SK-N-SH (cell line): ENCODE measurements at regions not wholly inside any gene's neighbourhood (a gene's known extent, or its start where the extent isn't known, plus 50 kb on each side); places are given as distances from the start of the nearest gene placed in this dataset.

ENCODE experiments used
- CTCF ChIA-PET: fragments of 300-600, 350-600 bp; formaldehyde crosslinking; extraction: SDS; loops from one replicate; lab custom pipeline; 2021; lab: Yijun Ruan, JAX
- POLR2A ChIA-PET: fragments of 350-600 bp; sonication (Branson Sonifier 250); formaldehyde crosslinking; extraction: SDS; loops from one replicate; lab custom pipeline; 2020; ENCODE audit warnings: antibody characterized with exemption, inconsistent platforms; lab: Yijun Ruan, JAX
- DNase-seq: peaks from one replicate; pipeline ENCODE4 v3.0.0; 2012
- H2AFZ ChIP-seq: fragments of 200-600 bp; sonication (generic); 2 replicates; pipeline ENCODE4 v1.8.1; 2016; ENCODE audit warnings: antibody characterized with exemption, mild to moderate bottlenecking, low read depth
- H3F3A ChIP-seq: fragments of 200-600 bp; sonication (generic); replicated peaks from 2 replicates; pipeline ENCODE3; 2016; ENCODE audit warnings: antibody characterized with exemption, mild to moderate bottlenecking; ENCODE audit not compliant: insufficient read depth
- H3K27ac ChIP-seq, 2 experiments: fragments of 200-500 bp in 1 of 2; fragments of 200-600 bp in 1 of 2; sonication (Bioruptor generic) in 1 of 2; sonication (generic), shearing (Covaris generic) in 1 of 2; 2 replicates each; pipeline versions ENCODE4 v1.5.1 to v1.6.1; 2014 to 2016; ENCODE audit warnings: low read depth in 2 of 2, inconsistent platforms in 1 of 2, low read length in 1 of 2, mild to moderate bottlenecking in 1 of 2, mixed read lengths in 1 of 2
- H3K27me3 ChIP-seq: fragments of 200-600 bp; sonication (generic), shearing (Covaris generic); 2 replicates; pipeline ENCODE4 v1.6.1; 2016; ENCODE audit warnings: mixed run types; ENCODE audit not compliant: insufficient read depth
- H3K36me3 ChIP-seq, 2 experiments: fragments of 200-500 bp in 1 of 2; fragments of 200-600 bp in 1 of 2; sonication (Bioruptor generic) in 1 of 2; sonication (generic) in 1 of 2; replicated peaks in 1 of 2; 2 replicates each; pipeline versions ENCODE3 to v1.5.1; 2014 to 2016; ENCODE audit warnings: low read length in 1 of 2, mild to moderate bottlenecking in 1 of 2; ENCODE audit not compliant: insufficient read depth in 2 of 2, control insufficient read depth in 1 of 2
- H3K4me1 ChIP-seq, 2 experiments: fragments of 200-500 bp in 1 of 2; fragments of 200-600 bp in 1 of 2; sonication (Bioruptor generic) in 1 of 2; sonication (generic), shearing (Covaris generic) in 1 of 2; 2 replicates each; pipeline versions ENCODE4 v1.5.1 to v1.6.1; 2014 to 2016; ENCODE audit warnings: low read depth in 1 of 2, low read length in 1 of 2, mixed run types in 1 of 2; ENCODE audit not compliant: insufficient read depth in 2 of 2, control insufficient read depth in 1 of 2
- H3K4me2 ChIP-seq: fragments of 200-600 bp; sonication (generic), shearing (Covaris generic); 2 replicates; pipeline ENCODE4 v1.6.1; 2017; ENCODE audit warnings: mixed run types
- H3K4me3 ChIP-seq, 2 experiments: fragments of 200-500 bp in 1 of 2; fragments of 200-600 bp in 1 of 2; sonication (Bioruptor generic) in 1 of 2; sonication (generic), shearing (Covaris generic) in 1 of 2; 2 replicates each; pipeline versions ENCODE4 v1.5.1 to v1.8.1; 2014 to 2016; ENCODE audit warnings: low read depth in 2 of 2, inconsistent platforms in 1 of 2, low read length in 1 of 2, mild to moderate bottlenecking in 1 of 2, mixed read lengths in 1 of 2, moderate library complexity in 1 of 2
- H3K79me2 ChIP-seq: fragments of 200-600 bp; sonication (generic); 2 replicates; pipeline ENCODE4 v1.8.1; 2017; ENCODE audit warnings: mild to moderate bottlenecking; ENCODE audit not compliant: insufficient read depth
- H3K9ac ChIP-seq: fragments of 200-600 bp; sonication (generic); 2 replicates; pipeline ENCODE4 v1.6.1; 2017; ENCODE audit warnings: mixed run types
- H3K9me2 ChIP-seq: fragments of 200-600 bp; sonication (generic); 2 replicates; pipeline ENCODE4 v1.6.1; 2017; ENCODE audit warnings: mixed run types
- H3K9me3 ChIP-seq: fragments of 200-600 bp; sonication (generic); 2 replicates; pipeline ENCODE4 v1.6.1; 2017; ENCODE audit warnings: mixed run types, mild to moderate bottlenecking, moderate library complexity
- H4K20me1 ChIP-seq: fragments of 200-600 bp; sonication (generic); 2 replicates; pipeline ENCODE4 v1.6.1; 2017; ENCODE audit warnings: mild to moderate bottlenecking, mixed run types; ENCODE audit not compliant: insufficient read depth
- CTCF ChIP-seq: fragments of 200-600 bp; sonication (generic); IDR thresholded peaks from 2 replicates; pipeline ENCODE4 v1.6.1; 2017; ENCODE audit warnings: antibody characterized with exemption, mild to moderate bottlenecking, moderate library complexity
- EP300 ChIP-seq, 2 experiments: IDR thresholded peaks; 2 replicates each; pipeline versions ENCODE4 v1.4.0 to v1.6.1; 2012; ENCODE audit warnings: borderline replicate concordance in 1 of 2, low read depth in 1 of 2, low read length in 1 of 2
- FOSL2 ChIP-seq: IDR thresholded peaks from 2 replicates; pipeline ENCODE4 v1.4.0; 2012; ENCODE audit warnings: low read depth, mild to moderate bottlenecking, moderate library complexity, borderline replicate concordance
- FOXM1 ChIP-seq: IDR thresholded peaks from 2 replicates; pipeline ENCODE4 v1.4.0; 2012; ENCODE audit warnings: low read depth, mild to moderate bottlenecking
- IRF3 ChIP-seq: fragments of 150-350 bp; IDR thresholded peaks from 2 replicates; pipeline ENCODE4 v1.6.1; 2016; ENCODE audit warnings: mild to moderate bottlenecking, low read depth, low read length
- MAX ChIP-seq: IDR thresholded peaks from 2 replicates; pipeline ENCODE4 v1.4.0; 2012; ENCODE audit warnings: low read depth
- MEF2A ChIP-seq: IDR thresholded peaks from 2 replicates; pipeline ENCODE4 v1.4.0; 2012; ENCODE audit warnings: low read depth, borderline replicate concordance
- MXI1 ChIP-seq: IDR thresholded peaks from 2 replicates; pipeline ENCODE4 v1.6.1; 2012; ENCODE audit warnings: mild to moderate bottlenecking, low read depth, low read length, improper control_type of control experiment
- NRF1 ChIP-seq: IDR thresholded peaks from 2 replicates; pipeline ENCODE4 v1.6.1; 2012; ENCODE audit warnings: low read depth, mild to moderate bottlenecking, low read length
- POLR2AphosphoS5 ChIP-seq: IDR thresholded peaks from 2 replicates; pipeline ENCODE4 v1.6.1; 2012; ENCODE audit warnings: low read depth, low read length
- RAD21 ChIP-seq: IDR thresholded peaks from 2 replicates; pipeline ENCODE4 v1.6.1; 2012; ENCODE audit warnings: mild to moderate bottlenecking, low read length
- RCOR1 ChIP-seq: fragments of 150-350 bp; IDR thresholded peaks from 2 replicates; pipeline ENCODE4 v1.6.1; 2017; ENCODE audit warnings: antibody characterized with exemption, low read length
- RXRA ChIP-seq: IDR thresholded peaks from 2 replicates; pipeline ENCODE4 v1.4.0; 2012; ENCODE audit warnings: low read depth, mild to moderate bottlenecking, borderline replicate concordance
- TAF1 ChIP-seq: IDR thresholded peaks from 2 replicates; pipeline ENCODE4 v1.6.1; 2012; ENCODE audit warnings: low read depth, mild to moderate bottlenecking, low read length, moderate library complexity, borderline replicate concordance
- TEAD4 ChIP-seq: IDR thresholded peaks from 2 replicates; pipeline ENCODE4 v1.4.0; 2012; ENCODE audit warnings: mild to moderate bottlenecking, borderline replicate concordance; ENCODE audit not compliant: insufficient read depth
- USF1 ChIP-seq: IDR thresholded peaks from 2 replicates; pipeline ENCODE4 v1.4.0; 2012; ENCODE audit warnings: low read depth, borderline replicate concordance
- USF2 ChIP-seq: fragments of 150-350 bp; IDR thresholded peaks from 2 replicates; pipeline ENCODE4 v1.6.1; 2017; ENCODE audit warnings: antibody characterized with exemption, low read length, low read depth, borderline replicate concordance
- YY1 ChIP-seq: IDR thresholded peaks from 2 replicates; pipeline ENCODE4 v1.4.0; 2012; ENCODE audit warnings: low read depth, mild to moderate bottlenecking

GRCh38 chr2:77578354-77578753 is 56.2 kb upstream of the LRRTM4 start:
- Histone ChIP-seq H3K36me3 (no peaks in the 10 kb centered on the region), H3K4me3 (no peak overlapping the region), H3F3A (no peaks in the 10 kb centered on the region), H3K9me2 (no peaks in the 10 kb centered on the region), H3K79me2 (no peaks in the 10 kb centered on the region), H3K9ac (no peak overlapping the region), H3K4me1 (no peaks in the 10 kb centered on the region), H3K27ac (no peak overlapping the region), H4K20me1 (no peaks in the 10 kb centered on the region), H3K27me3 (no peaks in the 10 kb centered on the region), H2AFZ (no peak overlapping the region), H3K4me2 (no peak overlapping the region), H3K9me3 (no peaks in the 10 kb centered on the region; the same call in none of the 2 replicates)
- ChIA-PET POLR2A (no interaction called here), CTCF (no interaction called here)
- no peak for TF ChIP-seq RAD21
- TF ChIP-seq TEAD4 = no peak
- no peak for TF ChIP-seq TAF1
- no peak for TF ChIP-seq NRF1
- no peak for TF ChIP-seq USF2
- TF ChIP-seq RXRA = no peak
- no peak for TF ChIP-seq RCOR1
- TF ChIP-seq YY1 = no peak
- no peak for TF ChIP-seq FOXM1
- no peak for TF ChIP-seq FOSL2
- no peak for TF ChIP-seq MAX
- TF ChIP-seq MEF2A = no peak
- TF ChIP-seq EP300 (IDR thresholded peaks at IDR 0.05; ENCODE audit: borderline replicate concordance in 1 of 2, low read depth in 1 of 2, low read length in 1 of 2) = no peak
- TF ChIP-seq USF1 = no peak
- TF ChIP-seq CTCF = no peak
- TF ChIP-seq POLR2AphosphoS5 = no peak
- TF ChIP-seq MXI1 = no peak
- TF ChIP-seq IRF3 = no peak
- no peak for DNase-seq
